A549 (cell line): ENCODE measurements at regions not wholly inside any gene's neighbourhood (a gene's known extent, or its start where the extent isn't known, plus 50 kb on each side); places are given as distances from the start of the nearest gene placed in this dataset.
"Not testable (repeated sequence)": the region's sequence is repeated elsewhere in the genome, so short reads cannot be mapped to it uniquely, and the experiment has no call there.

Experiments used
- ATAC-seq, 2 experiments: fragments of 200-7000 bp in 1 of 2; fragments of >200 bp in 1 of 2; cut with Nextera tagmentation in 1 of 2; cut with Tn5 transposase in 1 of 2; 3 replicates each; pipeline versions ENCODE4 v1.8.0 to v1.9.1; 2018 to 2020; ENCODE audit warnings: mild to moderate bottlenecking in 1 of 2, moderate library complexity in 1 of 2
- CTCF ChIA-PET: fragments of 300-600 bp; sonication (Branson Sonifier 250); formaldehyde crosslinking; extraction: SDS; loops from one replicate; lab custom pipeline; 2021; ENCODE audit warnings: antibody characterized with exemption, inconsistent platforms; lab: Yijun Ruan, JAX
- POLR2A ChIA-PET: fragments of 350-600 bp; formaldehyde crosslinking; extraction: SDS; loops from one replicate; lab custom pipeline; 2021; ENCODE audit warnings: antibody characterized with exemption, inconsistent platforms; lab: Yijun Ruan, JAX
- DNase-seq, 2 experiments: peaks; one replicate each; pipeline versions ENCODE4 v3.0.0 to v3.0.0-alpha.2; 2011 to 2016; ENCODE audit warnings: low read depth in 1 of 2, low spot score in 1 of 2
- FAIRE-seq: peaks from 2 replicates; lab custom pipeline; 2011; peaks lifted over from hg19 to GRCh38; lab: Jason Lieb, UNC
- H3K27ac ChIP-seq, 2 experiments: fragments of >200 bp; sonication (Bioruptor Twin); formaldehyde crosslinking; 3 replicates each; pipeline ENCODE4 v1.5.1; 2016 to 2017
- H3K4me1 ChIP-seq: fragments of >200 bp; sonication (Bioruptor Twin); formaldehyde crosslinking; 3 replicates; pipeline ENCODE4 v1.6.1; 2016
- H3K4me2 ChIP-seq: fragments of >200 bp; sonication (Bioruptor Twin); formaldehyde crosslinking; 3 replicates; pipeline ENCODE4 v1.6.1; 2016
- H3K4me3 ChIP-seq: fragments of >200 bp; sonication (Bioruptor Twin); formaldehyde crosslinking; 3 replicates; pipeline ENCODE4 v1.5.1; 2016
- H3K9me3 ChIP-seq: fragments of >200 bp; sonication (Bioruptor Twin); formaldehyde crosslinking; 3 replicates; pipeline ENCODE4 v1.6.1; 2016
- CBX2 ChIP-seq: fragments of 200-600 bp; sonication (generic); IDR thresholded peaks from 2 replicates; pipeline ENCODE4 v1.6.1; 2016; ENCODE audit warnings: low read depth, mild to moderate bottlenecking, borderline replicate concordance
- CEBPB ChIP-seq, 2 experiments: fragments of >200 bp in 1 of 2; sonication (Bioruptor Twin) in 1 of 2; formaldehyde crosslinking in 1 of 2; IDR thresholded peaks; 2 replicates each; pipeline ENCODE4 v1.6.1; 2012 to 2016
- FOSB ChIP-seq: fragments of 250-450 bp; sonication (Bioruptor Pico); IDR thresholded peaks from 2 replicates; pipeline ENCODE4 v1.5.0; 2020; ENCODE audit warnings: mild to moderate bottlenecking, moderate library complexity
- HMGXB4 ChIP-seq: fragments of 250-450 bp; sonication (Bioruptor Pico); IDR thresholded peaks from 2 replicates; pipeline ENCODE4 v1.5.0; 2021; ENCODE audit warnings: mild to moderate bottlenecking, moderate library complexity, borderline replicate concordance
- HOXB5 ChIP-seq: fragments of 250-450 bp; sonication (Bioruptor Pico); IDR thresholded peaks from 2 replicates; pipeline ENCODE4 v1.5.0; 2020; ENCODE audit warnings: mild to moderate bottlenecking, moderate library complexity
- KDM1A ChIP-seq: fragments of 200-600 bp; sonication (generic); IDR thresholded peaks from 2 replicates; pipeline ENCODE4 v1.6.1; 2016; ENCODE audit warnings: low read depth, mild to moderate bottlenecking
- KDM5A ChIP-seq: fragments of 200-600 bp; sonication (generic); IDR thresholded peaks from 2 replicates; pipeline ENCODE4 v1.6.1; 2016; ENCODE audit warnings: antibody characterized with exemption, mild to moderate bottlenecking
- MAZ ChIP-seq: fragments of 150-350 bp; IDR thresholded peaks from 2 replicates; pipeline ENCODE4 v1.6.1; 2014; ENCODE audit warnings: antibody characterized with exemption, low read depth, low read length, borderline replicate concordance
- MYC ChIP-seq: IDR thresholded peaks from 2 replicates; pipeline ENCODE4 v1.6.1; 2012; ENCODE audit warnings: mild to moderate bottlenecking, inconsistent platforms, low read length, improper control_type of control experiment, borderline replicate concordance
- PHF8 ChIP-seq: fragments of 200-600 bp; sonication (generic); IDR thresholded peaks from 2 replicates; pipeline ENCODE4 v1.6.1; 2016; ENCODE audit warnings: low read depth, mild to moderate bottlenecking, antibody characterized with exemption, moderate library complexity, borderline replicate concordance
- POLR2AphosphoS2 ChIP-seq: conservative IDR thresholded peaks from 2 replicates; pipeline ENCODE4 v1.6.1; 2012; ENCODE audit warnings: low read length, improper control_type of control experiment, inconsistent platforms
- RCOR1 ChIP-seq: fragments of 150-350 bp; IDR thresholded peaks from 2 replicates; pipeline ENCODE4 v1.6.1; 2014; ENCODE audit warnings: antibody characterized with exemption, low read length, low read depth
- SMC3 ChIP-seq: fragments of >200 bp; sonication (Bioruptor Twin); formaldehyde crosslinking; IDR thresholded peaks from 3 replicates; pipeline ENCODE4 v1.6.1; 2018; ENCODE audit warnings: inconsistent platforms
- ZSCAN20 ChIP-seq: fragments of 250-450 bp; sonication (Bioruptor Pico); IDR thresholded peaks from 2 replicates; pipeline ENCODE4 v1.8.0; 2022; ENCODE audit warnings: mild to moderate bottlenecking, moderate library complexity
- WGBS: methylation state at CpG from one replicate; pipeline ENCODE4 v1.1.6; 2017; ENCODE audit errors: missing lambda C conversion rate; 5-methylcytosine and 5-hydroxymethylcytosine counted together

GRCh38 chr2:64899081-64899865 is 89.9 kb upstream of the SLC1A4 start:
- FAIRE-seq (no peak), ATAC-seq (no peak), DNase-seq (no peak)
- POLR2A ChIA-PET: no interaction called here
- Histone ChIP-seq H3K4me3 (no peak overlapping the region), H3K4me1 (no peaks in the 10 kb centered on the region), H3K4me2 (no peak overlapping the region), H3K9me3 (peaks cover 5% of the 10 kb centered on the region; the same call in 1 of the 3 replicates), H3K27ac (no peak overlapping the region)
- no peak for TF ChIP-seq HOXB5 (CRISPR knock-in tag)
- CTCF ChIA-PET: interaction anchor here (1.4 to 3.0 kb wide), 2 partner anchors 17 to 19 kb away, joined by 4 to 23 read pairs; no protein-coding TSS in a partner anchor
- WGBS: 87% methylated on average over 37 of the region's 37 CpGs

- 73% methylated on average over 6 of the region's 6 CpGs for WGBS
- not testable (repeated sequence) for DNase-seq
- CTCF ChIA-PET: interaction anchor here (3.0 kb wide), 1 partner anchor 16 kb away, joined by 23 read pairs; no protein-coding TSS in a partner anchor
Observed at GRCh38 chr2:64899876-64900275, 89.3 kb upstream of the SLC1A4 start.

GRCh38 chr2:64904413-64905329 is 84.5 kb upstream of the SLC1A4 start:
- peaks cover 5% of the 10 kb centered on the region; the same call in 1 of the 3 replicates for H3K9me3 ChIP-seq
- FAIRE-seq (no peak), ATAC-seq (no peak), DNase-seq (no peak)
- ChIA-PET CTCF (interaction anchor here (0.6 to 7.1 kb wide), 10 partner anchors 11 to 421 kb away, joined by 3 to 76 read pairs (median 5); no protein-coding TSS in a partner anchor), POLR2A (interaction anchor here (1.1 kb wide), 1 partner anchor 151 kb away, joined by 3 read pairs; the partner anchor contains the start of gene CEP68)
- H3K27ac ChIP-seq: no peak overlapping the region
- no peak overlapping the region for H3K4me3 ChIP-seq
- H3K4me1 ChIP-seq: no peaks in the 10 kb centered on the region
- WGBS: 63% methylated on average over 11 of the region's 11 CpGs
- TF ChIP-seq RCOR1: no peak
- TF ChIP-seq, all 56 proteins: peak for 0
- H3K4me2 ChIP-seq: no peak overlapping the region

More at GRCh38 chr2:64899876-64900275, 89.3 kb upstream of the SLC1A4 start:
- H3K4me1 ChIP-seq, H3K4me3 ChIP-seq, H3K9me3 ChIP-seq, POLR2A ChIA-PET, FAIRE-seq, H3K4me2 ChIP-seq, ATAC-seq, H3K27ac ChIP-seq: not testable (repeated sequence)

GRCh38 chr2:64905338-64906024 is 83.7 kb upstream of the SLC1A4 start:
- Histone ChIP-seq H3K9me3 (peaks cover 5% of the 10 kb centered on the region; the same call in 1 of the 3 replicates), H3K4me2 (no peak overlapping the region), H3K4me3 (no peak overlapping the region), H3K4me1 (no peaks in the 10 kb centered on the region), H3K27ac (no peak overlapping the region)
- TF ChIP-seq SMC3 (no peak), MYC (no peak), KDM1A (no peak), CBX2 (no peak), FOSB (CRISPR knock-in tag) (no peak), ZSCAN20 (CRISPR knock-in tag) (no peak), PHF8 (no peak), CEBPB (IDR thresholded peaks at IDR 0.05) (no peak), POLR2AphosphoS2 (no peak), KDM5A (no peak), HMGXB4 (CRISPR knock-in tag) (no peak), MAZ (no peak)
- ATAC-seq (no peak; a peak in 1 of 6 replicates), DNase-seq (no peak), FAIRE-seq (no peak)
- ChIA-PET CTCF (interaction anchor here (1.0 to 7.1 kb wide), 9 partner anchors 10 to 318 kb away, joined by 3 to 76 read pairs (median 5); no protein-coding TSS in a partner anchor), POLR2A (interaction anchor here (1.1 kb wide), 1 partner anchor 150 kb away, joined by 3 read pairs; the partner anchor contains the start of gene CEP68)
- 76% methylated on average over 8 of the region's 8 CpGs for WGBS
